K562 (cell line): ENCODE measurements at regions not wholly inside any gene's neighbourhood (a gene's known extent, or its start where the extent isn't known, plus 50 kb on each side); places are given as distances from the start of the nearest gene placed in this dataset.

Experiments used
- ATF3 ChIP-seq, 2 experiments: fragments of 450-650 bp in 1 of 2; sonication (generic) in 1 of 2; formaldehyde crosslinking in 1 of 2; IDR thresholded peaks in 1 of 2; conservative IDR thresholded peaks in 1 of 2; 2 replicates each; pipeline versions ENCODE4 v1.6.1 to v1.8.1; 2016 to 2023; ENCODE audit warnings: mild to moderate bottlenecking in 2 of 2, moderate library complexity in 2 of 2, inconsistent platforms in 1 of 2, missing genetic modification reagents in 1 of 2
- CBFB ChIP-seq: sonication (generic); formaldehyde crosslinking; IDR thresholded peaks from 2 replicates; pipeline ENCODE4 v1.4.0; 2020; ENCODE audit warnings: mild to moderate bottlenecking, missing genetic modification reagents
- E2F8 ChIP-seq: fragments of 450-650 bp; IDR thresholded peaks from 2 replicates; pipeline ENCODE4 v1.7.1; 2018; ENCODE audit warnings: mild to moderate bottlenecking, low read depth; ENCODE audit not compliant: partially characterized antibody
- ELK1 ChIP-seq: sonication (generic); formaldehyde crosslinking; IDR thresholded peaks from 2 replicates; pipeline ENCODE4 v1.8.1; 2022; ENCODE audit warnings: missing genetic modification reagents
- GABPB1 ChIP-seq: sonication (generic); formaldehyde crosslinking; IDR thresholded peaks from 2 replicates; pipeline ENCODE4 v1.8.0; 2022; ENCODE audit warnings: mild to moderate bottlenecking, missing genetic modification reagents
- MXI1 ChIP-seq: IDR thresholded peaks from 2 replicates; pipeline ENCODE4 v1.6.1; 2011; ENCODE audit warnings: low read depth, mild to moderate bottlenecking, improper control_type of control experiment, low read length
- NR0B1 ChIP-seq: fragments of 450-650 bp; IDR thresholded peaks from one replicate; pipeline ENCODE4 v1.6.1; 2018; ENCODE audit warnings: mild to moderate bottlenecking, moderate library complexity; ENCODE audit not compliant: partially characterized antibody
- NR2C2 ChIP-seq, 2 experiments: fragments of 200-800 bp in 1 of 2; sonication (Bioruptor generic) in 1 of 2; sonication (generic) in 1 of 2; formaldehyde crosslinking in 1 of 2; IDR thresholded peaks; 2 replicates each; pipeline versions ENCODE4 v1.6.1 to v1.8.0; 2016 to 2022; ENCODE audit warnings: mild to moderate bottlenecking in 1 of 2, missing compliant biosample characterization in 1 of 2, missing genetic modification characterization in 1 of 2, missing genetic modification reagents in 1 of 2
- ZBTB40 ChIP-seq, 2 experiments: fragments of 450-650 bp in 1 of 2; sonication (generic) in 1 of 2; formaldehyde crosslinking in 1 of 2; IDR thresholded peaks; 2 replicates each; pipeline versions ENCODE4 v1.7.1 to v1.9.0; 2016 to 2022; ENCODE audit warnings: inconsistent platforms in 1 of 2, mild to moderate bottlenecking in 1 of 2, missing genetic modification reagents in 1 of 2

- TF ChIP-seq ZBTB40 (IDR thresholded peaks at IDR 0.05) (peak; percentile 48; the same call in 1 of the 2 replicates), ZBTB40 (CRISPR knock-in tag; IDR thresholded peaks at IDR 0.05) (no peak), MXI1 (peak; percentile 52; the same call in 1 of the 2 replicates), E2F8 (no peak), CBFB (CRISPR knock-in tag) (no peak), ELK1 (CRISPR knock-in tag) (no peak), NR2C2 (CRISPR knock-in tag; IDR thresholded peaks at IDR 0.05) (no peak), NR2C2 (tag; IDR thresholded peaks at IDR 0.05) (peak; percentile 81), NR0B1 (no peak), GABPB1 (CRISPR knock-in tag) (peak; percentile 67; the same call in 1 of the 2 replicates), ATF3 (IDR thresholded peaks at IDR 0.05) (no peak), ATF3 (CRISPR knock-in tag; conservative IDR thresholded peaks at IDR 0.05) (no peak)
Observed at GRCh38 chr1:65067491-65068201, 80.4 kb upstream of the AK4 start (continued).
